MCF 10A (cell line): ENCODE measurements at regions not wholly inside any gene's neighbourhood (a gene's known extent, or its start where the extent isn't known, plus 50 kb on each side); places are given as distances from the start of the nearest gene placed in this dataset.
"Not testable (repeated sequence)": the region's sequence is repeated elsewhere in the genome, so short reads cannot be mapped to it uniquely, and the experiment has no call there.

Experiments
- BruUV-seq: library from RNA; stranded (reverse); fragments of 400-500 nt; replicated peaks from 2 replicates; lab custom pipeline; 2021; lab: Mats Ljungman, UMichigan
- CTCF ChIA-PET: fragments of 300-600 bp; sonication (Branson Sonifier 250); formaldehyde crosslinking; extraction: SDS; loops from one replicate; lab custom pipeline; 2021; ENCODE audit warnings: antibody characterized with exemption, inconsistent platforms; lab: Yijun Ruan, JAX
- POLR2A ChIA-PET: fragments of 300-600, 350-650 bp; sonication (Branson Sonifier 250); formaldehyde crosslinking; extraction: SDS; loops from one replicate; lab custom pipeline; 2020; ENCODE audit warnings: antibody characterized with exemption, inconsistent platforms; lab: Yijun Ruan, JAX
- DNase-seq: peaks from one replicate; pipeline ENCODE4 v3.0.0-alpha.2; 2018; ENCODE audit not compliant: unreplicated experiment
- H3K27ac Mint-ChIP-seq: one replicate; pipeline ENCODE4 v1.8.0; 2022; ENCODE audit warnings: mild to moderate bottlenecking, low read depth, mixed read lengths; ENCODE audit not compliant: unreplicated experiment
- H3K27me3 Mint-ChIP-seq: one replicate; pipeline ENCODE4 v1.8.0; 2022; ENCODE audit warnings: mixed read lengths; ENCODE audit not compliant: insufficient read depth, unreplicated experiment
- H3K36me3 Mint-ChIP-seq: one replicate; pipeline ENCODE4 v1.8.0; 2022; ENCODE audit warnings: mild to moderate bottlenecking, moderate library complexity, mixed read lengths; ENCODE audit not compliant: insufficient read depth, unreplicated experiment
- H3K4me1 Mint-ChIP-seq: one replicate; pipeline ENCODE4 v1.8.0; 2022; ENCODE audit warnings: mixed read lengths; ENCODE audit not compliant: insufficient read depth, unreplicated experiment
- H3K4me3 Mint-ChIP-seq: one replicate; pipeline ENCODE4 v1.8.0; 2022; ENCODE audit warnings: mild to moderate bottlenecking, moderate library complexity, mixed read lengths; ENCODE audit not compliant: unreplicated experiment
- H3K9me3 Mint-ChIP-seq: one replicate; pipeline ENCODE4 v1.8.0; 2022; ENCODE audit warnings: mixed read lengths; ENCODE audit not compliant: unreplicated experiment
- intact Hi-C: fragments of 100-400 bp; cut with micrococcal nuclease; formaldehyde crosslinking; loops from 2 replicates; pipeline ENCODE4 v1.14.1; 2022
- TF ChIP-seq, protein P1 (sequence below): fragments of 200-600 bp; IDR thresholded peaks from one replicate; pipeline ENCODE4 v1.8.0; 2022; ENCODE audit warnings: antibody characterized with exemption, mild to moderate bottlenecking; ENCODE audit not compliant: unreplicated experiment

GRCh38 chr5:44675296-44675695 lies 133.5 kb upstream of the MRPS30 start:
- DNase-seq, result no peak
- no peaks in the 10 kb centered on the region for H3K27me3 Mint-ChIP-seq
- H3K27ac Mint-ChIP-seq, result no peak overlapping the region
- TF ChIP-seq, protein P1, sequence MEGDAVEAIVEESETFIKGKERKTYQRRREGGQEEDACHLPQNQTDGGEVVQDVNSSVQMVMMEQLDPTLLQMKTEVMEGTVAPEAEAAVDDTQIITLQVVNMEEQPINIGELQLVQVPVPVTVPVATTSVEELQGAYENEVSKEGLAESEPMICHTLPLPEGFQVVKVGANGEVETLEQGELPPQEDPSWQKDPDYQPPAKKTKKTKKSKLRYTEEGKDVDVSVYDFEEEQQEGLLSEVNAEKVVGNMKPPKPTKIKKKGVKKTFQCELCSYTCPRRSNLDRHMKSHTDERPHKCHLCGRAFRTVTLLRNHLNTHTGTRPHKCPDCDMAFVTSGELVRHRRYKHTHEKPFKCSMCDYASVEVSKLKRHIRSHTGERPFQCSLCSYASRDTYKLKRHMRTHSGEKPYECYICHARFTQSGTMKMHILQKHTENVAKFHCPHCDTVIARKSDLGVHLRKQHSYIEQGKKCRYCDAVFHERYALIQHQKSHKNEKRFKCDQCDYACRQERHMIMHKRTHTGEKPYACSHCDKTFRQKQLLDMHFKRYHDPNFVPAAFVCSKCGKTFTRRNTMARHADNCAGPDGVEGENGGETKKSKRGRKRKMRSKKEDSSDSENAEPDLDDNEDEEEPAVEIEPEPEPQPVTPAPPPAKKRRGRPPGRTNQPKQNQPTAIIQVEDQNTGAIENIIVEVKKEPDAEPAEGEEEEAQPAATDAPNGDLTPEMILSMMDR, result no peak
- no peaks in the 10 kb centered on the region for H3K4me1 Mint-ChIP-seq
- POLR2A ChIA-PET, result no interaction called here
- no peaks in the 10 kb centered on the region for H3K9me3 Mint-ChIP-seq
- CTCF ChIA-PET, result interaction anchor here (0.6 kb wide), 1 partner anchor 138 kb away, joined by 3 read pairs; no protein-coding TSS in a partner anchor
- intact Hi-C loops, result loop anchor here (10.0 kb wide), 1 partner anchor 60 kb away; no protein-coding TSS in a partner anchor
- H3K4me3 Mint-ChIP-seq, result no peak overlapping the region
- BruUV-seq, result no TSS peak
- peaks cover 6% of the 10 kb centered on the region for H3K36me3 Mint-ChIP-seq

DNA sequence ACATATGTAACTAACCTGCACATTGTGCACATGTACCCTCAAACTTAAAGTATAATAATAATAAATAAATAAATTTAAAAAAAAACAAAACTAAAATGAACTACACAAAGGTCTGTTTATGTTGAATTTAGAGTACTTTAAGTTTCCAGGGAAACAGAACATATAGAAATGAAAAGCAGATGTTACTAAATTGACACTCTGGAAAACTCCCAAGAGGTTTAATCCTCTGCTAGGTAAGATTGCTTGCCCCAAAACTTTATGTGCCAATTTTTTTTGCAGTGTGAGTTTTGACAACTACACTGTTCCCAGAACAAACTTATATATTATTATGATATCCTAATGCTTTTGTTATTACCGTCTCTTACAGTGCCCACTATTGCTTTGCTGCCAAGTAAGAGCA lies 134.3 kb upstream of the MRPS30 start:
- intact Hi-C loops, result loop anchor here (10.0 kb wide), 1 partner anchor 60 kb away; no protein-coding TSS in a partner anchor
- BruUV-seq, result no TSS peak
- Mint-ChIP-seq H3K27ac (no peak overlapping the region), H3K4me3 (no peak overlapping the region), H3K4me1 (no peaks in the 10 kb centered on the region), H3K36me3 (peaks cover 6% of the 10 kb centered on the region), H3K9me3 (no peaks in the 10 kb centered on the region), H3K27me3 (no peaks in the 10 kb centered on the region)
- no peak for DNase-seq
- TF ChIP-seq, protein P1, result no peak
- CTCF ChIA-PET, result no interaction called here
- POLR2A ChIA-PET, result no interaction called here

- DNase-seq, H3K27ac Mint-ChIP-seq, CTCF ChIA-PET, H3K4me3 Mint-ChIP-seq, H3K9me3 Mint-ChIP-seq, H3K4me1 Mint-ChIP-seq, POLR2A ChIA-PET, H3K27me3 Mint-ChIP-seq, BruUV-seq, H3K36me3 Mint-ChIP-seq: not testable (repeated sequence)
- intact Hi-C loops, result loop anchor here (5.0 kb wide), 1 partner anchor 121 kb away; no protein-coding TSS in a partner anchor
Observed at GRCh38 chr5:44668471-44668870, 140.3 kb upstream of the MRPS30 start.

DNA sequence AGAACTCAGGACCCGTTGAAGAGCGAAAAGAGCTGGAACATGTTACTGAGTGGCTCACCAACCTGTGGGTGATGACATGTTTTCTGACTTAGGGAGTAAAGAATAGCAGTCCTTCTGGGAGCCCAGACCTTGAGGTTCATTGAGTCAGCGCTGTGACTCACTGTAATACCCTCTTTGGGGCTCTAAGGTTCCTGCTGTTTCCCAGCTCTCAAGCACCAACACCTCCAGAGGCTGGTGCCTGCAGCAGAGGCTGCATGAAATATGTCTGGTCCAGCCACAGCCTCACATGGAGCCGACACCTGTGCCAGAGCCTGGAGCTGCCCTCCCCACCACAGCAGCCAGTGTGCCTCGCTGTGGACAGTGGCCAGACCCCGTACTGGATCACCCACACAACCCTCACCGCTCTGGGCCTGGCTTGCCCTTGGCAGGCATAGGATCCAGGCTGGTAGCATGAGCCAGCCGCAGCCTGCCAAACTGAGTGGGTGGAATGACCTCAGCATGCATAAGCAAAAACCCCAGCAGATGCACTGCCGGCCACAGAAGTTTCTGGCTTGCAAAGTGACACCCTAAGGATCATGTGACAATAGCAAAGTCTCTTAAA lies 143.5 kb upstream of the MRPS30 start:
- Mint-ChIP-seq H3K4me3 (no peak overlapping the region), H3K9me3 (no peaks in the 10 kb centered on the region), H3K27ac (peak overlapping the region; percentile 1), H3K27me3 (no peaks in the 10 kb centered on the region), H3K36me3 (no peaks in the 10 kb centered on the region), H3K4me1 (peaks cover 9% of the 10 kb centered on the region)
- DNase-seq, result peak; percentile 88
- POLR2A ChIA-PET, result no interaction called here
- TF ChIP-seq, protein P1, result no peak
- TSS peak; percentile 80 for BruUV-seq
- intact Hi-C loops, result loop anchor here (5.0 kb wide), 1 partner anchor 118 kb away; no protein-coding TSS in a partner anchor
- CTCF ChIA-PET, result interaction anchor here (0.9 kb wide), 1 partner anchor 59 kb away, joined by 3 read pairs; no protein-coding TSS in a partner anchor
